Occipital lobe (tissue), 1 donor: ENCODE measurements at regions not wholly inside any gene's neighbourhood (a gene's known extent, or its start where the extent isn't known, plus 50 kb on each side); places are given as distances from the start of the nearest gene placed in this dataset.
"Not testable (repeated sequence)": the region's sequence is repeated elsewhere in the genome, so short reads cannot be mapped to it uniquely, and the experiment has no call there.

Experiments
- DNase-seq: peaks from one replicate; lab custom pipeline; 2025; lab: John Stamatoyannopoulos, UW

DNA sequence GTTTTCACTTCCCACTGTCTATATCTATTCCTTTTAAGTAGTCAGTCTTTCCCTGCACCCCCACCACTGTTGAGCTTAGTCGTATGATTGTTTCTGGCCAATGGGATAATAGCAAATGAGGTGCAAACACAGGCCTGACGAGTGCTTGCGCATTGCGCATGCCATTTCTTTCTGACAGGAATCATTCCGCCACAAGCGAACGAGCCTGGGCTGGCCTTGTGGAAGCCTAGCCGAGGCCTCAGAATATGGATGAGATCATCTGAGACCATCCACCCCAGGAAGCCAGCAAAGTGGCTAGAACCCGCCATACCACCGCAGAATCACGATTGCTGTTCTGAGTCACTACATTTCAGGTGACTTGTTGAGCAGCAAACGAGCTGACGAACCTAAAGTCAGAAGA lies 52.2 kb upstream of the PRL start:
- peak; percentile 3 for DNase-seq

DNA sequence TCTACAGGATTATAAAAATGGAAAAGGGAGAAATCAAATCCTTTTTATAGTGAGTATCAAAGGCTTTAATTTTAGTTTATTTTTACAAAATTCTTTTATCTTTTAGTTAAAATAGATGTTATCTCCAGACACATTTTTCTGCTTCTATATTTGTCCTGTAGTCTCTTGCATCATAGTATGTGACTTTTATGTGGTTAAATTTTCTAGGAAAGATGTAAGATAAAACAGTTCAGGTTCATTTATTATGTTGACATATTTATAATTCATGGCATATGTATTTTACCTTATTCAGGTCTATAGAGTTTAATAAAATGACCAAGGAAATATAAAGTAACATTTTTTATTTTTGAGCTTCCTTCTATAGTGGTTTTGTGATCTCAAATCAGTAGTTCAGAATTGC lies 52.7 kb upstream of the PRL start:
- no peak for DNase-seq

DNA sequence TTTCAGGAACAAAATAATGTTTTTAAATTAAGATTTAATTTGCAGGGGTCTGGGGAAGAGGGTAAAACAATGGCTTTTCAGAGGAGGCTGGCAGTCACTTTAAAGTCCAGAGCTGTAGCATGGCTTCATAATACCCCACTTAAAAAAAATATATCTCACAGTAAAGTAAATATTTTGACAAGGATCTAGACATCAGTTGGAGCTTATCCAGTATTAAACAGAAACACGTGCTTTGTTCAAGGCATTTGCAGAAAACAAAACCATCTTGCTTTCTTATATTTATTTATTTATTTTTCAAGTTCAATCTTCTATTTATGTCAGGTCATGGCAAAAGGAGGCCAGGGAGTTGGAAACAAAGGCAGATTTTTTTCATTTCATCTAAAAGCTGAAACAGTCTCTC lies 53.3 kb upstream of the PRL start:
- no peak for DNase-seq

DNA sequence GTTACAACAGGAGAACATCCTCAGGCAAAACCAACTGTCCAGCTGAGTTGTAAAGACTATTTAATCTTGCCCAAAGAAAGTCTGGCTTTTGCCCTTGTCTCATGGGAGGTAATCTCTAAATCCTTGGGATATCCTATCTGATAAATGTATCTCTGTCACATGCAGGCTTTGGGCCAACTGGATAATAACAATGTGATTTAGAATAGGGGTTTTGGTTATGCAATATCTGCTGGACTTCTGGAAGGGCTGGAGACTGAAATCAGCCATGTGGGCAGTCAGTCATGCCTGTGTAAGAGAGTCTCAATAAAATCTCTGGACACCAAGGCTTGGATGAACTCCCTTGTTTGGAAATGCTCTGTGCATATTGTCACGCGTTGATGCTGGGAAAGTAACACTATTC lies 56.3 kb upstream of the PRL start:
- DNase-seq: no peak

GRCh38 chr6:22356362-22356940 lies 59.6 kb upstream of the PRL start:
- no peak for DNase-seq

GRCh38 chr6:22357724-22358189 lies 60.9 kb upstream of the PRL start:
- no peak for DNase-seq

DNA sequence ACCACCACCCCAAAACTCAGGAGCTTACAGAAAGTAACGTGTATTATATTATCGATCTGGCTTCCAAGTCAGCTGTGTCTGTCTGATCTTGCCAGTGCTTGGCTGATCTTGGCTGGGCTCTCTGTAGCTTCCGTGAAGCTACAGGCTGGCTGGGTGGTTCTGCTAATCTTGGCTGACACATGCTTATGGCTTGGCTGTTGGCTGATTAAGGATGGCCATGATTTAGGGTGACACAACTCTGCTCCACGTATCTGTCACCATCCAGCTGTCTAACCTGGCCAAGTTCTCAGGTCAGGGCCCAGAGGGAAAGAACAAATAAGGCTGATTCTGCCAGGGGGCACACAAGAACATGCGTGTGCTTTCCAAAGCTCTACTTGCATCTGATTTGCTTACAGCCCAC lies 64.7 kb upstream of the PRL start:
- no peak for DNase-seq

DNA sequence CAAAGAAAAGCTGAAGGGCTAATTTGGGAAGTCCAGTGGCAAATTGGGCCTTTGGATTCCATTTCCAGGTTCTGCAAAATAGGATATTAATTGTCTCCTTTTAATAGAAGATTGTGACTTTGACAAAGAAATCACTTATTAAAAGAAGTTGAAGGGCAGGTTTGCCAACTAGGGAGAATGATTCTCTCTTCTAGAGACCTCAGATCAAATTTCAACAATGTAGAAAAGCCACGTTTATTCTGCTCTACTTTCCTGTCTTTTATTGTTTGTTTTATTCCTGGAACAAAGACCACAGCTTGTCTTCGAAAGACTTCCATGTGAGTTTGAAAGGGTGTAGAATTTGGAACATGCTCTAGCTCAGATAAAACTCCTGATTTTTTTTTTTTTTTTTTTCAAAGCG lies 65.5 kb upstream of the PRL start:
- DNase-seq: no peak

- no peak for DNase-seq
These were observed 66.4 kb upstream of the PRL start for GRCh38 chr6:22363166-22363713.

- DNase-seq: no peak
These were observed 66.9 kb upstream of the PRL start for GRCh38 chr6:22363714-22364239.

- DNase-seq: no peak
These were observed 67.5 kb upstream of the PRL start for GRCh38 chr6:22364306-22364705.

DNA sequence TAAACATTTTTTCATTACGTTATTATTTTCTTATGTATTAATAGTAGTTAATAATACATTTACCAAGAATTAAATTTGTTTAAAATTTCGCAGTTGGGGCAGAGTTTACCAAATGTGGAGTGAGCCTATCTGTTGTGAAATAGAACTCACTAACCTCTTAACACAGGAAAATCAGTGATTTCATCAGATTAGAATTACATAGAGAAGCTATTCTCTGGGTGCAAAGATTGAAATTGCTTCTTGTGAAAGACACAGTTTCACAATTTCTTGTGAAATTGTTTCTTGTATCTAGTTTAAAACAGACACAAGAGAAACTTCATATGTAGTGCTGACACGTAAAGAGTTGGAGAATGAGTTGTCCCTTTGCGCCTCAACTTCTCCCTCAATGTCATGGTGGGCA lies 69.4 kb upstream of the PRL start:
- no peak for DNase-seq

GRCh38 chr6:22367346-22367745 lies 70.5 kb upstream of the PRL start:
- no peak for DNase-seq

GRCh38 chr6:22368794-22369193 lies 72.0 kb upstream of the PRL start:
- DNase-seq: no peak

DNA sequence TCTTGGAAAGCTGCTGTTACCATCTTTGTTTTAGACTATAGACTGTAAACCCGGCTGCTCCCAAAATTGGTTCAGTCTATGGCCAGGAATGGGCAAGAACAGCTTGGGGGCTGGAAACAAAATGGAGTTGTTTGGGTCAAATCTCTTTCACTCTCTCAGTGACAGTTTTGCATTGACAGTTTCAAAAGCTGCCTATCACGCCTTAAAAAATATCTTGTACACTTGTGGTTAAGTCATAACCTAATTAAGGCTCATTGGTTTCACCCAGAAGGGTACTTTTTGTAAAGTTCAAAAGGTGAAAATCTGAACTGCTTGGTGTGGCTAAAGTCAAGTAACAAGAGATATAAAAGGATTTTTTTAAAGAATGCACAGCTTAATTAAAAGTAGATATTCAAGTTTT lies 76.1 kb upstream of the PRL start:
- no peak for DNase-seq

DNA sequence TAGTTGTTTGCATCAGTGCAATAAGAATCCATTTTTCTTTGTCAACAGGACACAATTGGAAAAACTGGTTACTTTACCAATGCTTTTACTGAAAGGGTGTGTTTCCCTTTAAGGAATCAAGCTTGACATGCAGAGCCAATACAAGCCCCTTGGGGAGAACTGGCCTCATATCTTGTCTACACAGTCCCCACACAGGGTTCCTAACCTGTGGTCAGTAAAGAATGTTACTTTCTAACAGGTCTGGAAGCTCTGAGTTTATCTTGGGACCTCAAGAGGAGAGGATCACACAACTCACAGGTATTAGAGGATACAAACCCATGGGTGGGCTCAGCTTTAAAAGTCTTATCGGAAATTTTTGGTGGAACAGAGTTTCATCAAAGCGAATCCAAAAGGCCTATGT lies 78.1 kb upstream of the PRL start:
- DNase-seq: not testable (repeated sequence)

DNA sequence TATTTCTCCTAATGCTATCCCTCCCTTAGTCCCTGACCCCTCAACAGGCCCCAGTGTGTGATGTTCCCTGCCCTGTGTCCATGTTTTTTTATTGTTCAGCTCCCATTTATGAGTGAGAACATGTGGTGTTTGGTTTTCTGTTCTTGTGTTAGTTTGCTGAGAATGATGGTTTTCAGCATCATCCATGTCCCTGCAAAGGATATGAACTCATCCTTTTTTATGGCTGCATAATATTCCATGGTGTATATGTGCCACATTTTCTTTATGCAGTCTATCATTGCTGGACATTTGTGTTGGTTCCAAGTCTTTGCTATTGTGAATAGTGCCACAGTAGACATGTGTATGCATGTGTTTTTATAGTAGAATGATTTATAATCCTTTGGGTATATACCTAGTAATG lies 79.5 kb upstream of the PRL start:
- DNase-seq: not testable (repeated sequence)

DNA sequence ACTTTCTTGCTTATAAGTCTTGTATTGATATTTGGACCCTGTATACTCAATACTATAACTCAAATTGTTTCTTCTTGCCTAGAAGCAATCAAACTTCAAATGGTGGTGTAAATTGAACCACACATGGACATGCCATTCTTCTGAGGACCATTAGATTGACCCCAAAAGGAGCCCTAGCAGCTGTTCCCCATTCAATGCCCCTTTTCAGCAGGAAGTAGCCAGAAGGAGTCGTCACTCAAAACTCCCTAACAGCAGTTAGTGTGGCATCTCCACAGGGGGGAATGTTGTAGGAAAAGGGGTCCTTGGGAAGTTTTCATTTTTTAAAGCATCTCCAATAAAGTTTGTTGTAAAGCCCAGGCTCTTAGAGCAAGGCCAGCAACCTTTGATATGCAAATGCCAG lies 81.7 kb upstream of the PRL start:
- not testable (repeated sequence) for DNase-seq

- DNase-seq: no peak
These were observed 83.4 kb upstream of the PRL start for GRCh38 chr6:22380236-22380635.

DNA sequence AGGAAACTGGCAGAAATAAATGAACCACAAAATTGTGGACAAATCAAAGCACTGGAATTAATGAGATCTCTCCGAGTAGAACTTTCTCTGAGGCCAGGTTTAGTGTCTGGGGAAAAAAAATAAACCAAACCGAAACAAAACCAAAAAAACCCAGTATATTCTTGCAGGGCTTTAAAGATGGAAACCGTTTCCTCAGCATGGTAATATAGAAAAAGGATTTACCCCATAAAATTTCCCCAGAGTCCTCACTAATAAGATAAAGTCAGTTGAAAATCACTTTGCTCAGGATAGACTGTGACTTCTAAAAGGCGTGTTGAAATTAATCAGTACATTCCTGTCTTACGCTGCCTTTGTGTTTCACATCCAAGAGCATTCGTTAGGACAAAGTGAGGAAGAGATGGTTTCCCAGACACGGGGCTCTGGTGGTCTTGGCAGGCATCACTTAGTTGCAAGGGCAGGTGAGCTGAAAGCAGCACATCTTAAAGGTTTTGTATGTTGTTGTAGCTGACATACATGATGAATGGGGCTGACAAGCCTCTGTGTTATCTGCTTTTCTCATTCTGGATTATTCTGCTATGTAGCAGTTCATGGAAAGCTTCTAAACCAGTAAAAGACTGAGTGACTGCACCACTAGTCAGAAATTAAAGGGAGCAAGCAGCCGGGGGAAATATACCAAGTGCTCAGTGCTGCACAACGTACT lies 85.2 kb upstream of the PRL start:
- DNase-seq: no peak

- DNase-seq: no peak
These were observed 86.2 kb upstream of the PRL start for GRCh38 chr6:22383016-22383415.

GRCh38 chr6:22392711-22393110 lies 95.9 kb upstream of the PRL start:
- no peak for DNase-seq

DNA sequence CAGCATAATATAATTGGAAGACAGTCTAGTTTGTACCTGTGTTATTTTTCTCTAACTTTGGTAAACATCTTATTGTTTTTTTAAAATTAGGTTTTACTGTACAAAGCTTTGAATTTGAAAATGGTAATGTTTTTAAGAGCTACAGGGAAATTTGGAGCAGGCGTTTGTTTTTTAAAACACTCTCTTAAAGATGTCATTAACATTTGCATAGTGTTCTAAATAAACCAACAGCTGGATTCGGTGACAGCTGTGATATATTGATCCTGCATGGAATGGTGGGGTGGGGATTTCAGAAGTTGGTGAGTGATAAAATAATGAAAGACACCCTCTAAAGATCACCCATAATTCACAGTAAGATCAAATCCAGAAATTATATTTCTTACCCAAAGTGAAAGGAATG lies 97.9 kb upstream of the PRL start:
- DNase-seq: no peak
